ENCODE measurements at regions not wholly inside any gene's neighbourhood (a gene's known extent, or its start where the extent isn't known, plus 50 kb on each side); places are given as distances from the start of the nearest gene placed in this dataset.

GRCh38 chr5:15168358-15168757 is 296.8 kb upstream of the ANKH start:
- TF ChIP-seq CTCF (IDR thresholded peaks at IDR 0.05) (no peak), POLR2AphosphoS5 (IDR thresholded peaks at IDR 0.05) (no peak)
